ENCODE measurements at regions not wholly inside any gene's neighbourhood (a gene's known extent, or its start where the extent isn't known, plus 50 kb on each side); places are given as distances from the start of the nearest gene placed in this dataset.

DNA sequence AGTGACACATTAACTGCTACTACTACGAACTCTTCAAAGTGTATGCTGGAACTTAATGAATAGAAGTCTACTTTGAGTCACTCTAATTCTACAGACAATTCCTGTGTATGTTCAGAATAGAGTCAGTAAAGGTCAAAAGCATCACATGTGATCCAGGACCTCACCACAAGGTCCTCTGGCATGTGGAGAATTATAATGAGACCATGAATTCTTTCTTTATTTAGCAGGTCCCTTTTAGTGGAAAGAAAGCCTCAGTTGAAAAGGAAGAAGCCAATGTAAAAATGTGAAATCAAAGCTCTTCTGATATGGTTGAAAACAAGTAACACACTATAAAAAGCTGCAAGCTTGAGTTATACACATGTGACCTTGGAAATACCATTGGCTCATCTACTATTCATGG, 1612.1 kb upstream of the GOT2 start:
- Histone ChIP-seq H3K79me2 (replicated peaks; ENCODE audit: insufficient read depth) (no peaks in the 10 kb centered on the region), H3K4me1 (ENCODE audit: insufficient read depth) (no peaks in the 10 kb centered on the region), H4K20me1 (replicated peaks; ENCODE audit: insufficient read depth) (no peaks in the 10 kb centered on the region), H3K27ac (ENCODE audit: low read depth) (no peak overlapping the region), H3K4me2 (no peak overlapping the region), H3F3A (replicated peaks; ENCODE audit: low read depth) (no peaks in the 10 kb centered on the region), H3K4me3 (no peak overlapping the region), H3K27me3 (ENCODE audit: insufficient read depth) (no peaks in the 10 kb centered on the region), H2AFZ (no peak overlapping the region), H3K9me2 (ENCODE audit: insufficient read depth) (no peaks in the 10 kb centered on the region), H3K36me3 (ENCODE audit: insufficient read depth) (no peaks in the 10 kb centered on the region)
- Mint-ChIP-seq H3K4me3 (no peak overlapping the region), H3K36me3 (ENCODE audit: low read depth) (peaks cover 5% of the 10 kb centered on the region; the same call in 1 of the 3 replicates), H3K9me3 (peaks cover 8% of the 10 kb centered on the region), H3K4me1 (no peaks in the 10 kb centered on the region), H3K27ac (no peak overlapping the region), H3K27me3 (ENCODE audit: insufficient read depth, low read depth, poor library complexity) (no peaks in the 10 kb centered on the region)
- DNase-seq (ENCODE audit: low spot score) (no peak), ATAC-seq (no peak)
- TF ChIP-seq, protein P1, sequence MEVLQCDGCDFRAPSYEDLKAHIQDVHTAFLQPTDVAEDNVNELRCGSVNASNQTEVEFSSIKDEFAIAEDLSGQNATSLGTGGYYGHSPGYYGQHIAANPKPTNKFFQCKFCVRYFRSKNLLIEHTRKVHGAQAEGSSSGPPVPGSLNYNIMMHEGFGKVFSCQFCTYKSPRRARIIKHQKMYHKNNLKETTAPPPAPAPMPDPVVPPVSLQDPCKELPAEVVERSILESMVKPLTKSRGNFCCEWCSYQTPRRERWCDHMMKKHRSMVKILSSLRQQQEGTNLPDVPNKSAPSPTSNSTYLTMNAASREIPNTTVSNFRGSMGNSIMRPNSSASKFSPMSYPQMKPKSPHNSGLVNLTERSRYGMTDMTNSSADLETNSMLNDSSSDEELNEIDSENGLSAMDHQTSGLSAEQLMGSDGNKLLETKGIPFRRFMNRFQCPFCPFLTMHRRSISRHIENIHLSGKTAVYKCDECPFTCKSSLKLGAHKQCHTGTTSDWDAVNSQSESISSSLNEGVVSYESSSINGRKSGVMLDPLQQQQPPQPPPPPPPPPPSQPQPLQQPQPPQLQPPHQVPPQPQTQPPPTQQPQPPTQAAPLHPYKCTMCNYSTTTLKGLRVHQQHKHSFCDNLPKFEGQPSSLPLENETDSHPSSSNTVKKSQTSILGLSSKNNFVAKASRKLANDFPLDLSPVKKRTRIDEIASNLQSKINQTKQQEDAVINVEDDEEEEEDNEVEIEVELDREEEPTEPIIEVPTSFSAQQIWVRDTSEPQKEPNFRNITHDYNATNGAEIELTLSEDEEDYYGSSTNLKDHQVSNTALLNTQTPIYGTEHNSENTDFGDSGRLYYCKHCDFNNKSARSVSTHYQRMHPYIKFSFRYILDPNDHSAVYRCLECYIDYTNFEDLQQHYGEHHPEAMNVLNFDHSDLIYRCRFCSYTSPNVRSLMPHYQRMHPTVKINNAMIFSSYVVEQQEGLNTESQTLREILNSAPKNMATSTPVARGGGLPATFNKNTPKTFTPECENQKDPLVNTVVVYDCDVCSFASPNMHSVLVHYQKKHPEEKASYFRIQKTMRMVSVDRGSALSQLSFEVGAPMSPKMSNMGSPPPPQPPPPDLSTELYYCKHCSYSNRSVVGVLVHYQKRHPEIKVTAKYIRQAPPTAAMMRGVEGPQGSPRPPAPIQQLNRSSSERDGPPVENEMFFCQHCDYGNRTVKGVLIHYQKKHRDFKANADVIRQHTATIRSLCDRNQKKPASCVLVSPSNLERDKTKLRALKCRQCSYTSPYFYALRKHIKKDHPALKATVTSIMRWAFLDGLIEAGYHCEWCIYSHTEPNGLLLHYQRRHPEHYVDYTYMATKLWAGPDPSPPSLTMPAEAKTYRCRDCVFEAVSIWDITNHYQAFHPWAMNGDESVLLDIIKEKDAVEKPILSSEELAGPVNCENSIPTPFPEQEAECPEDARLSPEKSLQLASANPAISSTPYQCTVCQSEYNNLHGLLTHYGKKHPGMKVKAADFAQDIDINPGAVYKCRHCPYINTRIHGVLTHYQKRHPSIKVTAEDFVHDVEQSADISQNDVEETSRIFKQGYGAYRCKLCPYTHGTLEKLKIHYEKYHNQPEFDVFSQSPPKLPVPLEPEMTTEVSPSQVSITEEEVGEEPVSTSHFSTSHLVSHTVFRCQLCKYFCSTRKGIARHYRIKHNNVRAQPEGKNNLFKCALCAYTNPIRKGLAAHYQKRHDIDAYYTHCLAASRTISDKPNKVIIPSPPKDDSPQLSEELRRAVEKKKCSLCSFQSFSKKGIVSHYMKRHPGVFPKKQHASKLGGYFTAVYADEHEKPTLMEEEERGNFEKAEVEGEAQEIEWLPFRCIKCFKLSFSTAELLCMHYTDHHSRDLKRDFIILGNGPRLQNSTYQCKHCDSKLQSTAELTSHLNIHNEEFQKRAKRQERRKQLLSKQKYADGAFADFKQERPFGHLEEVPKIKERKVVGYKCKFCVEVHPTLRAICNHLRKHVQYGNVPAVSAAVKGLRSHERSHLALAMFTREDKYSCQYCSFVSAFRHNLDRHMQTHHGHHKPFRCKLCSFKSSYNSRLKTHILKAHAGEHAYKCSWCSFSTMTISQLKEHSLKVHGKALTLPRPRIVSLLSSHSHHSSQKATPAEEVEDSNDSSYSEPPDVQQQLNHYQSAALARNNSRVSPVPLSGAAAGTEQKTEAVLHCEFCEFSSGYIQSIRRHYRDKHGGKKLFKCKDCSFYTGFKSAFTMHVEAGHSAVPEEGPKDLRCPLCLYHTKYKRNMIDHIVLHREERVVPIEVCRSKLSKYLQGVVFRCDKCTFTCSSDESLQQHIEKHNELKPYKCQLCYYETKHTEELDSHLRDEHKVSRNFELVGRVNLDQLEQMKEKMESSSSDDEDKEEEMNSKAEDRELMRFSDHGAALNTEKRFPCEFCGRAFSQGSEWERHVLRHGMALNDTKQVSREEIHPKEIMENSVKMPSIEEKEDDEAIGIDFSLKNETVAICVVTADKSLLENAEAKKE (CRISPR knock-in tag; IDR thresholded peaks at IDR 0.05), result no peak
- no peak for TF ChIP-seq EZH2phosphoT487 (IDR thresholded peaks at IDR 0.05; ENCODE audit: unreplicated experiment)

DNA sequence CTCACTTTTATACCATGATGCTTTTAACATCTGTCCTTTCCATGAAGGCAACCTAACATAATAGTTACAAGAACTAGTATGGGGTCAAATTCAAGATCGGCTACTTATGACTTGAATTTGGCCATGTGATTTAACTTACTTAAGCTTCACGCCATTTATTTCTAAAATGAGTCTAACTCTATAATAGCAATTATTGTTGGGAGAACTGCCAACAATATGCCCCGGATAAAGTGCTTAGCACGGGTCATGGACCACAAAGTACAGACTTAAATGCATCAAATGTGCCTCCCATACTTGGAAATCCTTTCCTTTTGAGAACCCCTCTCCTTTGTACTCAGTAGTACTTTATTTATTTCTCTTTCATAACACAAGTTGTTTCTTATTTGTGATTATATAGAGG, 1603.6 kb upstream of the GOT2 start:
- no peaks in the 10 kb centered on the region for H3K36me3 ChIP-seq (ENCODE audit: insufficient read depth)
- no peak overlapping the region for H3K4me3 ChIP-seq
- H3K9me3 Mint-ChIP-seq, result peaks cover 7% of the 10 kb centered on the region
- no peaks in the 10 kb centered on the region for H3K27me3 Mint-ChIP-seq (ENCODE audit: insufficient read depth, low read depth, poor library complexity)
- H3K79me2 ChIP-seq (replicated peaks; ENCODE audit: insufficient read depth), result no peaks in the 10 kb centered on the region
- no peak overlapping the region for H2AFZ ChIP-seq
- H3K4me2 ChIP-seq, result no peak overlapping the region
- H3K4me3 Mint-ChIP-seq, result no peak overlapping the region
- no peaks in the 10 kb centered on the region for H3K4me1 Mint-ChIP-seq
- no peaks in the 10 kb centered on the region for H3K9me2 ChIP-seq (ENCODE audit: insufficient read depth)
- H3K27ac Mint-ChIP-seq, result no peak overlapping the region
- no peak for DNase-seq (ENCODE audit: low spot score)
- no peaks in the 10 kb centered on the region for H3K4me1 ChIP-seq (ENCODE audit: insufficient read depth)
- H4K20me1 ChIP-seq (replicated peaks; ENCODE audit: insufficient read depth), result no peaks in the 10 kb centered on the region
- no peaks in the 10 kb centered on the region for H3F3A ChIP-seq (replicated peaks; ENCODE audit: low read depth)
- H3K36me3 Mint-ChIP-seq (ENCODE audit: low read depth), result peaks cover 2% of the 10 kb centered on the region; the same call in 1 of the 3 replicates
- H3K27ac ChIP-seq (ENCODE audit: low read depth), result no peak overlapping the region
- ATAC-seq, result no peak
- H3K27me3 ChIP-seq (ENCODE audit: insufficient read depth), result no peaks in the 10 kb centered on the region
- no peak for TF ChIP-seq CREB1 (CRISPR knock-in tag; IDR thresholded peaks at IDR 0.05; ENCODE audit: low read depth)
- TF ChIP-seq, protein P2, sequence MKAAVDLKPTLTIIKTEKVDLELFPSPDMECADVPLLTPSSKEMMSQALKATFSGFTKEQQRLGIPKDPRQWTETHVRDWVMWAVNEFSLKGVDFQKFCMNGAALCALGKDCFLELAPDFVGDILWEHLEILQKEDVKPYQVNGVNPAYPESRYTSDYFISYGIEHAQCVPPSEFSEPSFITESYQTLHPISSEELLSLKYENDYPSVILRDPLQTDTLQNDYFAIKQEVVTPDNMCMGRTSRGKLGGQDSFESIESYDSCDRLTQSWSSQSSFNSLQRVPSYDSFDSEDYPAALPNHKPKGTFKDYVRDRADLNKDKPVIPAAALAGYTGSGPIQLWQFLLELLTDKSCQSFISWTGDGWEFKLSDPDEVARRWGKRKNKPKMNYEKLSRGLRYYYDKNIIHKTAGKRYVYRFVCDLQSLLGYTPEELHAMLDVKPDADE (IDR thresholded peaks at IDR 0.05), result no peak
- TF ChIP-seq NANOG (IDR thresholded peaks at IDR 0.05; ENCODE audit: borderline replicate concordance), result no peak
